Caco-2 (cell line): ENCODE measurements at regions not wholly inside any gene's neighbourhood (a gene's known extent, or its start where the extent isn't known, plus 50 kb on each side); places are given as distances from the start of the nearest gene placed in this dataset.

Source experiments
- BruUV-seq: library from RNA; stranded (reverse); fragments of 400-500 nt; replicated peaks from 2 replicates; lab custom pipeline; 2021; lab: Mats Ljungman, UMichigan
- CTCF ChIA-PET: fragments of 300-600 bp; sonication (Branson Sonifier 250); formaldehyde crosslinking; loops from one replicate; lab custom pipeline; 2022; ENCODE audit warnings: antibody characterized with exemption; lab: Charles Lee
- POLR2A ChIA-PET: fragments of 300-600 bp; sonication (Branson Sonifier 250); formaldehyde crosslinking; loops from one replicate; lab custom pipeline; 2022; ENCODE audit warnings: antibody characterized with exemption; lab: Charles Lee
- DNase-seq, 2 experiments: peaks; one replicate each; pipeline versions ENCODE4 v3.0.0 to v3.0.0-alpha.2; 2020 to 2022
- H3K27me3 ChIP-seq: replicated peaks from 2 replicates; pipeline ENCODE4 v1.6.0; 2011; ENCODE audit warnings: low read length; ENCODE audit not compliant: control insufficient read depth, insufficient read depth
- H3K36me3 ChIP-seq: 2 replicates; pipeline ENCODE4 v1.5.1; 2011; ENCODE audit warnings: low read length; ENCODE audit not compliant: control insufficient read depth, insufficient read depth
- H3K4me1 ChIP-seq: fragments of 250-450 bp; sonication (Bioruptor Pico); 2 replicates; pipeline ENCODE4 v1.5.1; 2020; ENCODE audit warnings: mild to moderate bottlenecking
- H3K4me3 ChIP-seq: 2 replicates; pipeline ENCODE4 v1.5.1; 2011; ENCODE audit warnings: low read depth, mild to moderate bottlenecking, control low read depth, low read length
- H3K9me3 ChIP-seq: fragments of 250-450 bp; sonication (Bioruptor Pico); 2 replicates; pipeline ENCODE4 v1.5.1; 2020; ENCODE audit warnings: mild to moderate bottlenecking, moderate library complexity
- H3K27ac Mint-ChIP-seq: one replicate; pipeline ENCODE4 v1.8.0; 2022; ENCODE audit warnings: mixed read lengths; ENCODE audit not compliant: unreplicated experiment
- H3K27me3 Mint-ChIP-seq: one replicate; pipeline ENCODE4 v1.8.0; 2022; ENCODE audit warnings: mixed read lengths; ENCODE audit not compliant: insufficient read depth, unreplicated experiment
- H3K36me3 Mint-ChIP-seq: one replicate; pipeline ENCODE4 v1.8.0; 2022; ENCODE audit warnings: mild to moderate bottlenecking, mixed read lengths; ENCODE audit not compliant: insufficient read depth, unreplicated experiment
- H3K4me1 Mint-ChIP-seq: one replicate; pipeline ENCODE4 v1.8.0; 2022; ENCODE audit warnings: low read depth, mixed read lengths; ENCODE audit not compliant: unreplicated experiment
- H3K4me3 Mint-ChIP-seq: one replicate; pipeline ENCODE4 v1.8.0; 2022; ENCODE audit warnings: mild to moderate bottlenecking, moderate library complexity, mixed read lengths; ENCODE audit not compliant: unreplicated experiment
- H3K9me3 Mint-ChIP-seq: one replicate; pipeline ENCODE4 v1.8.0; 2022; ENCODE audit warnings: mixed read lengths; ENCODE audit not compliant: unreplicated experiment
- intact Hi-C: fragments of 100-400 bp; cut with micrococcal nuclease; formaldehyde crosslinking; loops from one replicate; pipeline ENCODE4 v1.10.0; 2022; ENCODE audit not compliant: unreplicated experiment
- TF ChIP-seq, protein P1 (sequence below), 2 experiments: fragments of 200-600 bp in 1 of 2; IDR thresholded peaks; 1 replicate in 1 of 2; 2 replicates in 1 of 2; pipeline versions ENCODE4 v1.5.1 to v1.8.0; 2011 to 2022; ENCODE audit warnings: antibody characterized with exemption in 1 of 2, control low read depth in 1 of 2, inconsistent platforms in 1 of 2, low read depth in 1 of 2, low read length in 1 of 2, mild to moderate bottlenecking in 1 of 2, moderate library complexity in 1 of 2; ENCODE audit not compliant: insufficient read depth in 1 of 2, severe bottlenecking in 1 of 2, unreplicated experiment in 1 of 2

- Histone ChIP-seq H3K9me3 (no peaks in the 10 kb centered on the region), H3K4me3 (no peak overlapping the region), H3K36me3 (no peaks in the 10 kb centered on the region), H3K27me3 (no peaks in the 10 kb centered on the region), H3K4me1 (no peaks in the 10 kb centered on the region)
- TF ChIP-seq, protein P1, sequence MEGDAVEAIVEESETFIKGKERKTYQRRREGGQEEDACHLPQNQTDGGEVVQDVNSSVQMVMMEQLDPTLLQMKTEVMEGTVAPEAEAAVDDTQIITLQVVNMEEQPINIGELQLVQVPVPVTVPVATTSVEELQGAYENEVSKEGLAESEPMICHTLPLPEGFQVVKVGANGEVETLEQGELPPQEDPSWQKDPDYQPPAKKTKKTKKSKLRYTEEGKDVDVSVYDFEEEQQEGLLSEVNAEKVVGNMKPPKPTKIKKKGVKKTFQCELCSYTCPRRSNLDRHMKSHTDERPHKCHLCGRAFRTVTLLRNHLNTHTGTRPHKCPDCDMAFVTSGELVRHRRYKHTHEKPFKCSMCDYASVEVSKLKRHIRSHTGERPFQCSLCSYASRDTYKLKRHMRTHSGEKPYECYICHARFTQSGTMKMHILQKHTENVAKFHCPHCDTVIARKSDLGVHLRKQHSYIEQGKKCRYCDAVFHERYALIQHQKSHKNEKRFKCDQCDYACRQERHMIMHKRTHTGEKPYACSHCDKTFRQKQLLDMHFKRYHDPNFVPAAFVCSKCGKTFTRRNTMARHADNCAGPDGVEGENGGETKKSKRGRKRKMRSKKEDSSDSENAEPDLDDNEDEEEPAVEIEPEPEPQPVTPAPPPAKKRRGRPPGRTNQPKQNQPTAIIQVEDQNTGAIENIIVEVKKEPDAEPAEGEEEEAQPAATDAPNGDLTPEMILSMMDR (IDR thresholded peaks at IDR 0.05; ENCODE audit: insufficient read depth in 1 of 2, low read depth in 1 of 2, low read length in 1 of 2, severe bottlenecking in 1 of 2, unreplicated experiment in 1 of 2) = no peak
- DNase-seq = no peak
- intact Hi-C loops = no loop called here
- Mint-ChIP-seq H3K27me3 (peaks cover 11% of the 10 kb centered on the region), H3K4me1 (no peaks in the 10 kb centered on the region), H3K9me3 (no peaks in the 10 kb centered on the region), H3K27ac (no peak overlapping the region), H3K36me3 (no peaks in the 10 kb centered on the region), H3K4me3 (no peak overlapping the region)
- ChIA-PET CTCF (no interaction called here), POLR2A (no interaction called here)
- BruUV-seq = no TSS peak
Measured at GRCh38 chr13:52961256-52961910, 67.2 kb upstream of the OLFM4 start.

DNA sequence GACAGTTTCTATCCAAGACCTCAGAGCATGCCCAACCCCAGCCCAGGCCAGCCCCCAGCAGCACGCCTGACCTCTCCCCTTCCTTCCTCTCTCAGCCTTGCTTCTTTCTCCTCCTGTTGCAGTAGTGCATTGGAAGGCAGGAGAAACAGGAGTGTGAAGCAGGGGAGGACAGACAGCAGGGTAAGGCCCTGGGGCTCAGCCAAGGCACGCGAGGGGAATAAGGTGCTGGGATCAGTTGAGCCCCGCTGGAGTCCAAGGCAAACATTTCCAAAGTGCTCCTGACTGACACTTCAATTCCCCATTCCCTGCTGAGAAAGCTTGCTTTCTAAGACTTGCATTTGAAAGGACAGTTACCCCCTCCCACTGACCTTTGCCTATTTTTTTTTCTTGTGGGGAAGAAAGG is 73.1 kb upstream of the OLFM4 start:
- TF ChIP-seq, protein P1 (IDR thresholded peaks at IDR 0.05; ENCODE audit: insufficient read depth in 1 of 2, low read depth in 1 of 2, low read length in 1 of 2, severe bottlenecking in 1 of 2, unreplicated experiment in 1 of 2) = no peak
- Mint-ChIP-seq H3K27ac (no peak overlapping the region), H3K4me3 (no peak overlapping the region), H3K4me1 (no peaks in the 10 kb centered on the region), H3K36me3 (no peaks in the 10 kb centered on the region), H3K27me3 (no peaks in the 10 kb centered on the region), H3K9me3 (no peaks in the 10 kb centered on the region)
- no peak overlapping the region for H3K4me3 ChIP-seq
- no peaks in the 10 kb centered on the region for H3K27me3 ChIP-seq
- no peaks in the 10 kb centered on the region for H3K9me3 ChIP-seq
- no peaks in the 10 kb centered on the region for H3K36me3 ChIP-seq
- no peak for DNase-seq
- ChIA-PET CTCF (interaction anchor here (2.2 kb wide), 1 partner anchor 13 kb away, joined by 12 read pairs; no protein-coding TSS in a partner anchor), POLR2A (no interaction called here)
- intact Hi-C loops = no loop called here
- BruUV-seq = no TSS peak
- no peaks in the 10 kb centered on the region for H3K4me1 ChIP-seq

GRCh38 chr13:52954838-52955237 is 73.8 kb upstream of the OLFM4 start:
- Mint-ChIP-seq H3K27me3 (no peaks in the 10 kb centered on the region), H3K4me1 (no peaks in the 10 kb centered on the region), H3K36me3 (no peaks in the 10 kb centered on the region), H3K4me3 (no peak overlapping the region), H3K27ac (no peak overlapping the region), H3K9me3 (no peaks in the 10 kb centered on the region)
- ChIA-PET POLR2A (no interaction called here), CTCF (interaction anchor here (2.2 kb wide), 1 partner anchor 13 kb away, joined by 12 read pairs; no protein-coding TSS in a partner anchor)
- no peak overlapping the region for H3K4me3 ChIP-seq
- TF ChIP-seq, protein P1 (IDR thresholded peaks at IDR 0.05; ENCODE audit: insufficient read depth in 1 of 2, low read depth in 1 of 2, low read length in 1 of 2, severe bottlenecking in 1 of 2, unreplicated experiment in 1 of 2) = no peak
- no peaks in the 10 kb centered on the region for H3K9me3 ChIP-seq
- intact Hi-C loops = no loop called here
- no peaks in the 10 kb centered on the region for H3K4me1 ChIP-seq
- H3K27me3 ChIP-seq = no peaks in the 10 kb centered on the region
- no peak for DNase-seq
- H3K36me3 ChIP-seq = no peaks in the 10 kb centered on the region
- no TSS peak for BruUV-seq
